Astrocyte (in vitro differentiated cells and primary cell): ENCODE measurements at regions not wholly inside any gene's neighbourhood (a gene's known extent, or its start where the extent isn't known, plus 50 kb on each side); places are given as distances from the start of the nearest gene placed in this dataset.
"Not testable (repeated sequence)": the region's sequence is repeated elsewhere in the genome, so short reads cannot be mapped to it uniquely, and the experiment has no call there.

Source experiments
- DNase-seq: peaks from one replicate; pipeline ENCODE4 v3.0.0-alpha.2; 2010; ENCODE audit warnings: low read depth
- FAIRE-seq: peaks from 2 replicates; lab custom pipeline; 2011; peaks lifted over from hg19 to GRCh38; lab: Jason Lieb, UNC
- H2AFZ ChIP-seq: 2 replicates; pipeline ENCODE4 v1.6.0; 2012; ENCODE audit warnings: low read depth, low read length, inconsistent platforms
- H3K27ac ChIP-seq: 2 replicates; pipeline ENCODE4 v1.5.1; 2011; ENCODE audit warnings: low read depth, low read length, inconsistent platforms
- H3K27me3 ChIP-seq: 2 replicates; pipeline ENCODE4 v1.6.0; 2011; ENCODE audit warnings: low read length, inconsistent platforms; ENCODE audit not compliant: insufficient read depth
- H3K36me3 ChIP-seq: 2 replicates; pipeline ENCODE4 v1.5.1; 2011; ENCODE audit warnings: low read length, inconsistent platforms; ENCODE audit not compliant: insufficient read depth
- H3K4me1 ChIP-seq: 2 replicates; pipeline ENCODE4 v1.5.1; 2011; ENCODE audit warnings: low read length, inconsistent platforms; ENCODE audit not compliant: insufficient read depth
- H3K4me2 ChIP-seq: 2 replicates; pipeline ENCODE4 v1.6.0; 2012; ENCODE audit warnings: low read length, inconsistent platforms
- H3K4me3 ChIP-seq: 2 replicates; pipeline ENCODE4 v1.5.1; 2011; ENCODE audit warnings: low read depth, mild to moderate bottlenecking, low read length, inconsistent platforms; ENCODE audit not compliant: insufficient read depth
- H3K79me2 ChIP-seq: 2 replicates; pipeline ENCODE4 v1.6.0; 2012; ENCODE audit warnings: mild to moderate bottlenecking, low read length, inconsistent platforms; ENCODE audit not compliant: insufficient read depth
- H3K9ac ChIP-seq: 2 replicates; pipeline ENCODE4 v1.6.0; 2012; ENCODE audit warnings: mild to moderate bottlenecking, low read length, inconsistent platforms
- H3K9me3 ChIP-seq: 2 replicates; pipeline ENCODE4 v1.5.1; 2012; ENCODE audit warnings: low read depth, mild to moderate bottlenecking, low read length, inconsistent platforms; ENCODE audit not compliant: insufficient read depth
- H4K20me1 ChIP-seq: 2 replicates; pipeline ENCODE4 v1.6.0; 2012; ENCODE audit warnings: low read length, inconsistent platforms; ENCODE audit not compliant: insufficient read depth
- H3K27ac Mint-ChIP-seq: one replicate; pipeline ENCODE4 v1.8.0; 2021; ENCODE audit warnings: mild to moderate bottlenecking, mixed read lengths; ENCODE audit not compliant: unreplicated experiment
- H3K27me3 Mint-ChIP-seq: one replicate; pipeline ENCODE4 v1.8.0; 2021; ENCODE audit warnings: low read depth, mixed read lengths; ENCODE audit not compliant: unreplicated experiment
- H3K36me3 Mint-ChIP-seq: one replicate; pipeline ENCODE4 v1.8.0; 2021; ENCODE audit warnings: low read depth, mixed read lengths; ENCODE audit not compliant: unreplicated experiment
- H3K4me1 Mint-ChIP-seq: one replicate; pipeline ENCODE4 v1.8.0; 2021; ENCODE audit warnings: low read depth, mixed read lengths; ENCODE audit not compliant: unreplicated experiment
- H3K4me3 Mint-ChIP-seq: one replicate; pipeline ENCODE4 v1.8.0; 2021; ENCODE audit warnings: mild to moderate bottlenecking, moderate library complexity, mixed read lengths; ENCODE audit not compliant: unreplicated experiment
- H3K9me3 Mint-ChIP-seq: one replicate; pipeline ENCODE4 v1.8.0; 2021; ENCODE audit warnings: mild to moderate bottlenecking, mixed read lengths; ENCODE audit not compliant: unreplicated experiment
- EZH2 ChIP-seq: IDR thresholded peaks from 2 replicates; pipeline ENCODE4 v1.6.1; 2012; ENCODE audit warnings: mild to moderate bottlenecking, low read length, inconsistent platforms; ENCODE audit not compliant: insufficient read depth
- TF ChIP-seq, protein P1 (sequence below): IDR thresholded peaks from 2 replicates; pipeline ENCODE4 v1.5.1; 2011; ENCODE audit warnings: low read depth, mild to moderate bottlenecking, inconsistent platforms, low read length, moderate library complexity; ENCODE audit not compliant: insufficient read depth

DNA sequence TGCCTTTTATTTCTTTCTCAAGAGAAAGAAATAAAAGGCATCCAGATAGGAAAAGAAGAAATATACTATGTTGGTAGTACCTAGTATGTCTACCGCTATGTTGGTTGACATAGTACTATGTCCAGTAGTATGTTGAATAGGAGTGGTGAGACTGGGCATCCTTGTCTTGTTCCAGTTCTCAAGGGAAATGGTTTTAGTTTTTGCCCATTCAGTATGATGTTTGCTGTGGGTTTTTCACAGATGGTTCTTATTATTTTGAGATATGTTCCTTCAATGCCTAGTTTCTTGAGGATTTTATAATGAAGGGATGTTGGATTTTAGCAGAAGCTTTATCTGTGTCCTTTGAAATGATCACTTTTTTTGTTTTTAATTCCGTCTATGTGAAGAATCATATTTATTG is 53.0 kb upstream of the CSNK1A1L start:
- H2AFZ ChIP-seq, result no peak overlapping the region
- DNase-seq, result no peak
- no peak overlapping the region for H3K27ac ChIP-seq
- H3K27me3 ChIP-seq, result no peaks in the 10 kb centered on the region
- Mint-ChIP-seq H3K27ac (no peak overlapping the region), H3K27me3 (no peaks in the 10 kb centered on the region), H3K36me3 (peaks cover 2% of the 10 kb centered on the region), H3K4me1 (no peaks in the 10 kb centered on the region), H3K9me3 (peaks cover 13% of the 10 kb centered on the region), H3K4me3 (no peak overlapping the region)
- no peaks in the 10 kb centered on the region for H3K4me1 ChIP-seq
- no peak for FAIRE-seq
- no peaks in the 10 kb centered on the region for H4K20me1 ChIP-seq
- no peaks in the 10 kb centered on the region for H3K79me2 ChIP-seq
- H3K9ac ChIP-seq, result no peak overlapping the region
- H3K4me3 ChIP-seq, result no peak overlapping the region
- no peaks in the 10 kb centered on the region for H3K9me3 ChIP-seq
- no peak overlapping the region for H3K4me2 ChIP-seq
- no peak for TF ChIP-seq EZH2
- TF ChIP-seq, protein P1, sequence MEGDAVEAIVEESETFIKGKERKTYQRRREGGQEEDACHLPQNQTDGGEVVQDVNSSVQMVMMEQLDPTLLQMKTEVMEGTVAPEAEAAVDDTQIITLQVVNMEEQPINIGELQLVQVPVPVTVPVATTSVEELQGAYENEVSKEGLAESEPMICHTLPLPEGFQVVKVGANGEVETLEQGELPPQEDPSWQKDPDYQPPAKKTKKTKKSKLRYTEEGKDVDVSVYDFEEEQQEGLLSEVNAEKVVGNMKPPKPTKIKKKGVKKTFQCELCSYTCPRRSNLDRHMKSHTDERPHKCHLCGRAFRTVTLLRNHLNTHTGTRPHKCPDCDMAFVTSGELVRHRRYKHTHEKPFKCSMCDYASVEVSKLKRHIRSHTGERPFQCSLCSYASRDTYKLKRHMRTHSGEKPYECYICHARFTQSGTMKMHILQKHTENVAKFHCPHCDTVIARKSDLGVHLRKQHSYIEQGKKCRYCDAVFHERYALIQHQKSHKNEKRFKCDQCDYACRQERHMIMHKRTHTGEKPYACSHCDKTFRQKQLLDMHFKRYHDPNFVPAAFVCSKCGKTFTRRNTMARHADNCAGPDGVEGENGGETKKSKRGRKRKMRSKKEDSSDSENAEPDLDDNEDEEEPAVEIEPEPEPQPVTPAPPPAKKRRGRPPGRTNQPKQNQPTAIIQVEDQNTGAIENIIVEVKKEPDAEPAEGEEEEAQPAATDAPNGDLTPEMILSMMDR, result no peak
- H3K36me3 ChIP-seq, result no peaks in the 10 kb centered on the region

DNA sequence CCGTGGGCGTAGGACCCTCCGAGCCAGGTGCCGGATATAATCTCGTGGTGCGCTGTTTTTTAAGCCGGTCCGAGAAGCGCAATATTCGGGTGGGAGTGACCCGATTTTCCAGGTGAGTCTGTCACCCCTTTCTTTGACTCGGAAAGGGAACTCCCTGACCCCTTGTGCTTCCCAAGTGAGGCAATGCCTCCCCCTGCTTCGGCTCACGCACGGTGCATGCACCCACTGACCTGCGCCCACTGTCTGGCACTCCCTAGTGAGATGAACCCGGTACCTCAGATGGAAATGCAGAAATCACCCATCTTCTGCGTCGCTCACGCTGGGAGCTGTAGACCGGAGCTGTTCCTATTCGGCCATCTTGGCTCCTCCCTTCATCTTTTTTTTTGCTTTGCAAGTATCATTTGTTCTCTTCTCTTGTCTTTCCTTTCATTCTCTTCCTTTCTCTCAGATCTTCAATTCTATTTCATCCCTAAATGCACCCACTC is 50.2 kb upstream of the CSNK1A1L start:
- not testable (repeated sequence) for H3K79me2 ChIP-seq, H3K36me3 Mint-ChIP-seq, H3K27me3 ChIP-seq, H3K4me2 ChIP-seq, H3K4me3 Mint-ChIP-seq, H3K4me1 Mint-ChIP-seq, H3K27ac ChIP-seq, DNase-seq, H3K36me3 ChIP-seq, H4K20me1 ChIP-seq, H3K9me3 ChIP-seq, H3K27me3 Mint-ChIP-seq, H3K4me1 ChIP-seq, H2AFZ ChIP-seq, FAIRE-seq, H3K27ac Mint-ChIP-seq, H3K9ac ChIP-seq, H3K4me3 ChIP-seq
- peaks cover 13% of the 10 kb centered on the region for H3K9me3 Mint-ChIP-seq
